ENCODE measurements at regions not wholly inside any gene's neighbourhood (a gene's known extent, or its start where the extent isn't known, plus 50 kb on each side); places are given as distances from the start of the nearest gene placed in this dataset.

DNA sequence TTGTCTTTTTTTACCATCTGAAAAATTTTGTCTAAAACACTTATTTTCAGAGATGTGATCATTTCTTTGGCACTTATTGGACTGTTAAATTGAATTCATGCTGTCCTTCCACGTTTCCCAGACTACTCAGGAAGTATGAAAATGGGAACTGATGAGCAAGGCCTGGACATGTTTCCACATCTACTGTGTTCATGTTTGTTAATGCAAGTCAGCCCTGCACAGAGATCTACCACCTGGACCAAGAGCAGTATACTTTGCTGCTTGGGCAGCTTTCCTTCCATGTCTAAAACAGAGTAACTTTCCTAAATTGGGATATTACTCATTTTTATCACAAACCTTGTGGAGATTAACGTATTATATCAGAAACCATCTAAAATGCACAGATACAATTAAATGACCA is 687.4 kb downstream of the DIAPH3 start:
- Histone ChIP-seq H3K27me3 (ENCODE audit: insufficient read depth, low read depth, severe bottlenecking) (no peaks in the 10 kb centered on the region), H3K27ac (no peak overlapping the region), H3K4me3 (ENCODE audit: low read depth, low read length) (no peak overlapping the region), H3K36me3 (no peaks in the 10 kb centered on the region), H3K9me3 (ENCODE audit: severe bottlenecking) (no peaks in the 10 kb centered on the region)
- TF ChIP-seq, protein P1, sequence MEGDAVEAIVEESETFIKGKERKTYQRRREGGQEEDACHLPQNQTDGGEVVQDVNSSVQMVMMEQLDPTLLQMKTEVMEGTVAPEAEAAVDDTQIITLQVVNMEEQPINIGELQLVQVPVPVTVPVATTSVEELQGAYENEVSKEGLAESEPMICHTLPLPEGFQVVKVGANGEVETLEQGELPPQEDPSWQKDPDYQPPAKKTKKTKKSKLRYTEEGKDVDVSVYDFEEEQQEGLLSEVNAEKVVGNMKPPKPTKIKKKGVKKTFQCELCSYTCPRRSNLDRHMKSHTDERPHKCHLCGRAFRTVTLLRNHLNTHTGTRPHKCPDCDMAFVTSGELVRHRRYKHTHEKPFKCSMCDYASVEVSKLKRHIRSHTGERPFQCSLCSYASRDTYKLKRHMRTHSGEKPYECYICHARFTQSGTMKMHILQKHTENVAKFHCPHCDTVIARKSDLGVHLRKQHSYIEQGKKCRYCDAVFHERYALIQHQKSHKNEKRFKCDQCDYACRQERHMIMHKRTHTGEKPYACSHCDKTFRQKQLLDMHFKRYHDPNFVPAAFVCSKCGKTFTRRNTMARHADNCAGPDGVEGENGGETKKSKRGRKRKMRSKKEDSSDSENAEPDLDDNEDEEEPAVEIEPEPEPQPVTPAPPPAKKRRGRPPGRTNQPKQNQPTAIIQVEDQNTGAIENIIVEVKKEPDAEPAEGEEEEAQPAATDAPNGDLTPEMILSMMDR (IDR thresholded peaks at IDR 0.05; ENCODE audit: low read depth, low read length) = no peak
- DNase-seq = no peak

DNA sequence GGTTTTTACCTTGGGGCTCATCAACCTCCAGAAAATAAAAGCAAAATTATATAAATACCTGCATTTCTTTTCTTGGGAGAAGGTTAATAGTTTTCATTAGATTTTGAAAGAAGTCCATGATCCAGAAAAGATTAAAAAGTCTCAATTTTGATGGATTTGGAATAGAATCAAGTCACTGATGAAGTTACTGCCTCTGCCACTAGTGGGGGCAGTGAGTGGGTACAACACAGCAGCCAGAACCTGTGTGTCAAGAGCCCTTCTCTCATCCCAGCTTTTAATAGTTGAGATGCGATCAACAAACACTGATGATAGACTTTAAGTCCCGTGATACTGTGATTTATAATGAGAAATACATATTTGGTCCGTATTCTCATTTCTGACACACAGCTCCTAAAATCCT is 686.7 kb downstream of the DIAPH3 start:
- Histone ChIP-seq H3K27ac (no peak overlapping the region), H3K27me3 (ENCODE audit: insufficient read depth, low read depth, severe bottlenecking) (no peaks in the 10 kb centered on the region), H3K36me3 (no peaks in the 10 kb centered on the region), H3K9me3 (ENCODE audit: severe bottlenecking) (no peaks in the 10 kb centered on the region), H3K4me3 (ENCODE audit: low read depth, low read length) (no peak overlapping the region)
- peak; percentile 7 for DNase-seq
- TF ChIP-seq, protein P1 (IDR thresholded peaks at IDR 0.05; ENCODE audit: low read depth, low read length) = 0 out of 2 replicates have a peak, but pooled peaks have one; percentile 19

DNA sequence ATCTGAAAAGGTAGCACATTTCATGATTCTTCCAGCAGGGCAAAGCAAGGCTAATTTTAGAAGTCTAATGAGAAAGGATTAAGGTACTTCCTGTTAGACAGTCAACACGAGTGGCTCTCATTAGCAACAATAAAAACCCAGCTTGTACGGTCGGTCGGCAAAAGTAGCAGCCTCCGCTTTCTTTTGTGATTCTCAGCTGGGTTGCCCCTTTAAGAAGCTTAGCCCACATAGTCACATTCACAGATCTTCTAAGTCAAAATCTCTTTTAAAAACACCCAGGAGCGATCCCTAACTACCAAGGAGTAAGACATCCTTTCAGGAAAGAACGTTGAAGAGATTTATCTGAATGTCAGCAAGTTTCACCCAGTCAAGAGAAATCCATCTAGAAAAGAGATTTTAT is 684.8 kb downstream of the DIAPH3 start:
- TF ChIP-seq, protein P1 (IDR thresholded peaks at IDR 0.05; ENCODE audit: low read depth, low read length) = no peak
- Histone ChIP-seq H3K27ac (no peak overlapping the region), H3K4me3 (ENCODE audit: low read depth, low read length) (no peak overlapping the region), H3K27me3 (ENCODE audit: insufficient read depth, low read depth, severe bottlenecking) (no peaks in the 10 kb centered on the region), H3K9me3 (ENCODE audit: severe bottlenecking) (no peaks in the 10 kb centered on the region), H3K36me3 (no peaks in the 10 kb centered on the region)
- no peak for DNase-seq

DNA sequence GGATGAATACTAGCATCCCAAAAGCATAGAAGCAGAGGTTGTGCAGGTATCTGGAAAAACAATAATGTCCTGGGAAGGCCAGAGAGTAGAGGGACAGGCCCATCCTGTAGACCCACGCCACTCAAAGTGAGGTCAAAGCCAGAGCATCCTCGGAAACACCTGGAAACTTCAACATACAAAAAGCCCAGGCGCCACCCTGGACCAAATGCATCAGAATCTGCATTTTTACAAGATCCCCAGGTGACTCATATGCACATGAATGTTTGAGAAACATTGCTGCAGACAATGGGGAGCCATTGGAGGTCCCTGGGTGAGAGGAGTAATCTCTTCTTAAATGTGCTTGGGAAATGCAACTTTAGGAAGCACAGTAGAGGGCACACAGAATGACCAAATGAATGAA is 684.1 kb downstream of the DIAPH3 start:
- Histone ChIP-seq H3K4me3 (ENCODE audit: low read depth, low read length) (no peak overlapping the region), H3K27ac (no peak overlapping the region), H3K27me3 (ENCODE audit: insufficient read depth, low read depth, severe bottlenecking) (no peaks in the 10 kb centered on the region), H3K36me3 (no peaks in the 10 kb centered on the region), H3K9me3 (ENCODE audit: severe bottlenecking) (no peaks in the 10 kb centered on the region)
- TF ChIP-seq, protein P1 (IDR thresholded peaks at IDR 0.05; ENCODE audit: low read depth, low read length) = no peak
- no peak for DNase-seq

DNA sequence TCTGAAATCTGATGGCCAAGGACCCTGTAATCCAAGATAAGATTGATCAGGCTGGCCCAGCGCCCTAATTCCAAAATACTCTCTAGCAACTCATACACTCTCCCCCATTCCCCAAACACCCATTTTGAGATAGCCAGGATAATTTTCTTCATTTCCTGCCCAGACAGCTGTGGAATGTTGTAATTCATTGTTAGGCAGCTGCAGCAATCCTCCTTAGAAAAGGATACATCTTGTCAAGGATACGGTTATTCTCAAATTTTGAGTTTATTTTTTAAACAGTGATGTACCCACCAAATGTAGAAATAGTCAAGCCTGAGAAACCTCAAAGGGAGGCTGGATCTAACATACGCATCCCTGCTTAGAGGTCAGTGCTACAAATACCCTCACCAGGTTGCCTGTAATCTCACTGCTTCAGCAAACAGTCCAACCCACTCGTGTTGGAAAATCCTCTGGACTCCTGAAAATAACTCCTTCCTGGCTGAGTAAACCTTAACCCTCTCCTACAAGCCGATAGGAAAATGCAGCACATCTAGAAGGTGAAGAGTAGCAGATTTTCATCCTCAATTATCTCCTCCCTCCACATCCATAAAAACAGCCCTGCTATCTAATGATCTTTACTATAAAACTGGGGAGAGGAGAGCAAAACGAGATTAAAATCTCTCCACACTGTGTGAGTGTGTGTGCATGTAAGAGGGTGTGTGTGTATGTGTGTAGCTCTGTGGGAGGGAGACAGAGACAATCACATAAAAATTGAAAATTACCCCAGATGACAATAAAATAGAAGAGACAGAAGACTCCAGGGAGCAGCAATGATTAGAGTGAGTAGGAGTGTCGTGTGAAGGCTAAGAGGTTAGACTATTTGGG is 683.1 kb downstream of the DIAPH3 start:
- H3K4me3 ChIP-seq (ENCODE audit: low read depth, low read length) = no peak overlapping the region
- no peaks in the 10 kb centered on the region for H3K9me3 ChIP-seq (ENCODE audit: severe bottlenecking)
- TF ChIP-seq, protein P1 (IDR thresholded peaks at IDR 0.05; ENCODE audit: low read depth, low read length) = no peak
- no peak overlapping the region for H3K27ac ChIP-seq
- H3K36me3 ChIP-seq = no peaks in the 10 kb centered on the region
- DNase-seq = no peak
- no peaks in the 10 kb centered on the region for H3K27me3 ChIP-seq (ENCODE audit: insufficient read depth, low read depth, severe bottlenecking)

Data from WERI-Rb-1 (cell line).